IMR-90 (cell line): ENCODE measurements at regions not wholly inside any gene's neighbourhood (a gene's known extent, or its start where the extent isn't known, plus 50 kb on each side); places are given as distances from the start of the nearest gene placed in this dataset.

Experiments
- ATAC-seq: fragments of 200-7000 bp; cut with Tn5 transposase; 2 replicates; pipeline ENCODE4 v1.9.1; 2020; ENCODE audit warnings: low read depth, mild to moderate bottlenecking, moderate library complexity
- BruUV-seq: library from RNA; stranded (reverse); fragments of 400-500 nt; replicated peaks from 2 replicates; lab custom pipeline; 2021; lab: Mats Ljungman, UMichigan
- CTCF ChIA-PET: fragments of 300-600 bp; formaldehyde crosslinking; extraction: SDS; loops from one replicate; lab custom pipeline; 2021; ENCODE audit warnings: antibody characterized with exemption; lab: Yijun Ruan, JAX
- POLR2A ChIA-PET: fragments of 300-600 bp; sonication (Branson Sonifier 250); formaldehyde crosslinking; loops from one replicate; lab custom pipeline; 2022; ENCODE audit warnings: antibody characterized with exemption; ENCODE audit not compliant: unreplicated experiment; lab: Charles Lee
- DNase-seq: peaks from one replicate; pipeline ENCODE4 v3.0.0; 2013
- H2AFZ ChIP-seq: replicated peaks from 2 replicates; pipeline ENCODE3; 2013; ENCODE audit warnings: low read length, mild to moderate bottlenecking; ENCODE audit not compliant: poor library complexity
- H2AK5ac ChIP-seq: 2 replicates; pipeline ENCODE4 v1.6.1; 2013; ENCODE audit warnings: low read depth, low read length, inconsistent platforms
- H2AK9ac ChIP-seq: replicated peaks from 2 replicates; pipeline ENCODE3; 2013; ENCODE audit warnings: mild to moderate bottlenecking, low read depth, low read length, moderate library complexity; ENCODE audit not compliant: poor library complexity
- H2BK120ac ChIP-seq: 2 replicates; pipeline ENCODE4 v1.6.1; 2013; ENCODE audit warnings: low read depth, low read length, inconsistent platforms
- H2BK15ac ChIP-seq: 3 replicates; pipeline ENCODE4 v1.6.1; 2013; ENCODE audit warnings: low read depth, low read length, inconsistent platforms
- H2BK20ac ChIP-seq: 2 replicates; pipeline ENCODE4 v1.6.1; 2013; ENCODE audit warnings: low read depth, mild to moderate bottlenecking, inconsistent platforms, low read length, moderate library complexity
- H2BK5ac ChIP-seq: 2 replicates; pipeline ENCODE4 v1.6.1; 2013; ENCODE audit warnings: mild to moderate bottlenecking, low read depth, low read length, inconsistent platforms; ENCODE audit not compliant: poor library complexity, severe bottlenecking
- H3K14ac ChIP-seq: replicated peaks from 2 replicates; pipeline ENCODE4 v1.6.1; 2013; ENCODE audit warnings: low read depth, low read length, inconsistent platforms
- H3K18ac ChIP-seq: 2 replicates; pipeline ENCODE4 v1.6.1; 2013; ENCODE audit warnings: low read depth, low read length, control low read depth
- H3K23ac ChIP-seq: 2 replicates; pipeline ENCODE4 v1.6.1; 2013; ENCODE audit warnings: low read depth, low read length, inconsistent platforms
- H3K27ac ChIP-seq: 2 replicates; pipeline ENCODE4 v1.5.1; 2013; ENCODE audit warnings: mild to moderate bottlenecking, control low read depth, low read length; ENCODE audit not compliant: insufficient read depth
- H3K27me3 ChIP-seq: 2 replicates; pipeline ENCODE4 v1.6.1; 2013; ENCODE audit warnings: low read length; ENCODE audit not compliant: control insufficient read depth, insufficient read depth
- H3K36me3 ChIP-seq: 2 replicates; pipeline ENCODE4 v1.6.1; 2013; ENCODE audit warnings: low read length, mixed read lengths; ENCODE audit not compliant: control insufficient read depth, insufficient read depth
- H3K4ac ChIP-seq: 2 replicates; pipeline ENCODE4 v1.6.1; 2013; ENCODE audit warnings: low read depth, low read length, inconsistent platforms
- H3K4me1 ChIP-seq: 2 replicates; pipeline ENCODE4 v1.6.1; 2013; ENCODE audit warnings: low read length, mixed read lengths; ENCODE audit not compliant: control insufficient read depth, insufficient read depth
- H3K4me2 ChIP-seq: 2 replicates; pipeline ENCODE4 v1.6.1; 2013; ENCODE audit warnings: low read depth, mild to moderate bottlenecking, control low read depth, low read length, moderate library complexity
- H3K4me3 ChIP-seq: 2 replicates; pipeline ENCODE4 v1.5.1; 2013; ENCODE audit warnings: low read depth, mild to moderate bottlenecking, control low read depth, low read length, moderate library complexity; ENCODE audit not compliant: insufficient read depth
- H3K56ac ChIP-seq: 2 replicates; pipeline ENCODE4 v1.6.1; 2013; ENCODE audit warnings: low read length, inconsistent platforms; ENCODE audit not compliant: insufficient read depth; ENCODE audit errors: extremely low read depth
- H3K79me1 ChIP-seq, 2 experiments: 2 replicates each; pipeline ENCODE4 v1.6.1; 2013; ENCODE audit warnings: low read length in 2 of 2, inconsistent platforms in 1 of 2, low read depth in 1 of 2
- H3K9ac ChIP-seq: 2 replicates; pipeline ENCODE4 v1.6.1; 2013; ENCODE audit warnings: low read depth, low read length, control low read depth
- H3K9me1 ChIP-seq: 2 replicates; pipeline ENCODE4 v1.6.1; 2013; ENCODE audit warnings: low read length, inconsistent platforms; ENCODE audit not compliant: insufficient read depth
- H3K9me3 ChIP-seq: 2 replicates; pipeline ENCODE4 v1.6.1; 2013; ENCODE audit warnings: low read length; ENCODE audit not compliant: control insufficient read depth, insufficient read depth
- H4K20me1 ChIP-seq: 2 replicates; pipeline ENCODE4 v1.6.1; 2013; ENCODE audit warnings: low read length, inconsistent platforms; ENCODE audit not compliant: insufficient read depth
- H4K5ac ChIP-seq: 2 replicates; pipeline ENCODE4 v1.6.1; 2013; ENCODE audit warnings: mild to moderate bottlenecking, low read depth, low read length, control low read depth
- H4K8ac ChIP-seq, 2 experiments: 2 replicates each; pipeline ENCODE4 v1.6.1; 2013; ENCODE audit warnings: low read depth in 2 of 2, low read length in 2 of 2, control low read depth in 1 of 2, inconsistent platforms in 1 of 2
- H4K91ac ChIP-seq: 2 replicates; pipeline ENCODE4 v1.6.1; 2013; ENCODE audit warnings: low read depth, low read length, inconsistent platforms; ENCODE audit not compliant: insufficient read depth
- BHLHE40 ChIP-seq: fragments of 150-350 bp; IDR thresholded peaks from 2 replicates; pipeline ENCODE4 v1.6.1; 2016; ENCODE audit warnings: mild to moderate bottlenecking, low read depth, low read length
- CEBPB ChIP-seq: IDR thresholded peaks from 2 replicates; pipeline ENCODE4 v1.6.1; 2012; ENCODE audit warnings: low read depth, low read length, improper control_type of control experiment
- MXI1 ChIP-seq: IDR thresholded peaks from 2 replicates; pipeline ENCODE4 v1.6.1; 2012; ENCODE audit warnings: low read depth, mild to moderate bottlenecking, low read length, moderate library complexity, borderline replicate concordance
- POLR2A ChIP-seq: IDR thresholded peaks from 2 replicates; pipeline ENCODE4 v1.6.1; 2012; ENCODE audit warnings: mild to moderate bottlenecking, low read depth, low read length
- RAD21 ChIP-seq: IDR thresholded peaks from 2 replicates; pipeline ENCODE4 v1.6.1; 2012; ENCODE audit warnings: low read length, improper control_type of control experiment
- RFX5 ChIP-seq: IDR thresholded peaks from 2 replicates; pipeline ENCODE4 v1.8.0; 2012; ENCODE audit warnings: low read depth, mild to moderate bottlenecking, low read length, moderate library complexity
- WGBS, 2 experiments: methylation state at CpG; one replicate each; pipeline versions ENCODE4 v1.1.5 to v1.1.7; 2013; ENCODE audit warnings: missing lambda C conversion rate in 2 of 2; ENCODE audit not compliant: insufficient read length in 1 of 2; ENCODE audit errors: extremely low coverage in 2 of 2; 5-methylcytosine and 5-hydroxymethylcytosine counted together
- dilution Hi-C: fragments of 300-500 bp; cut with HindIII; formaldehyde crosslinking; loops from one replicate; pipeline ENCODE4 v1.14.3; 2018; ENCODE audit warnings: low sequenced_read_pairs; ENCODE audit not compliant: unreplicated experiment
- in situ Hi-C: fragments of 300-500 bp; cut with MboI; formaldehyde crosslinking; loops from 3 replicates; pipeline ENCODE4 v1.14.3; 2019; ENCODE audit warnings: low sequenced_read_pairs, inconsistent platforms, mixed read lengths
- intact Hi-C: fragments of 100-400 bp; cut with micrococcal nuclease; formaldehyde crosslinking; loops from 2 replicates; pipeline ENCODE4 v1.10.0; 2022

DNA sequence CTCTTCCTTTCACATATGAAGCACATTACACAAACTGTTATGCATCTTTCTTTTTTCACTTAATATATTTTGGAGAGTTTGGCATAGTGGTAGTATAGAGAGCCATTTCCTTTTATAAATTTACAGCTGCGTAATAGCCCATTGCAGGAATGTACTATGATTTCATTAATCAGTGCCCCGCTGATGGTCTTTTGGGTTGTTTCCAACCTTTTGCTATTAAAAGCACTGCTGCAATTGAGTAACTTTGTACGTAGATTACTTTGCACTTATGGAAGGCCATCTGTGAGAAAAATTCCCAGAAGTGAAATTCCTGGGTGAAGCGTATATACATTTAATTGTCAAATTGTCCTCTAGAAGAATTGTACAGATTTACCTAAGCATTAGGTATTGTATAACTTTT, 565.3 kb upstream of the ZNF804A start:
- ChIA-PET POLR2A (no interaction called here), CTCF (no interaction called here)
- Histone ChIP-seq H4K91ac (no peak overlapping the region), H2AK5ac (no peak overlapping the region), H2AFZ (no peak overlapping the region), H3K79me1 (no peaks in the 10 kb centered on the region), H2BK15ac (no peak overlapping the region), H3K56ac (no peak overlapping the region), H2BK120ac (no peak overlapping the region), H2AK9ac (no peak overlapping the region), H4K8ac (no peak overlapping the region), H3K4me2 (no peak overlapping the region), H3K14ac (no peak overlapping the region), H3K27ac (no peak overlapping the region), H3K4ac (no peak overlapping the region), H4K5ac (no peak overlapping the region), H2BK20ac (no peak overlapping the region), H3K36me3 (no peaks in the 10 kb centered on the region), H3K9ac (no peak overlapping the region), H3K9me3 (peaks cover 2% of the 10 kb centered on the region; the same call in 1 of the 2 replicates), H3K23ac (no peak overlapping the region), H3K27me3 (no peaks in the 10 kb centered on the region), H4K20me1 (no peaks in the 10 kb centered on the region), H2BK5ac (no peak overlapping the region), H3K4me1 (no peaks in the 10 kb centered on the region), H3K9me1 (no peaks in the 10 kb centered on the region), H3K4me3 (no peak overlapping the region), H3K18ac (no peak overlapping the region)
- in situ Hi-C loops: no loop called here
- BruUV-seq: no TSS peak
- no CpG with 5 or more reads among the region's 4 CpGs for WGBS, 2 experiments
- intact Hi-C loops: no loop called here
- ATAC-seq (no peak), DNase-seq (no peak)
- TF ChIP-seq POLR2A (no peak), MXI1 (no peak), CEBPB (no peak), RFX5 (no peak), RAD21 (no peak), BHLHE40 (no peak)
- dilution Hi-C loops: no loop called here
